ENCODE measurements at regions not wholly inside any gene's neighbourhood (a gene's known extent, or its start where the extent isn't known, plus 50 kb on each side); places are given as distances from the start of the nearest gene placed in this dataset.

- DNase-seq (ENCODE audit: extremely low read depth, low read depth): no peak
- TF ChIP-seq, protein P1, sequence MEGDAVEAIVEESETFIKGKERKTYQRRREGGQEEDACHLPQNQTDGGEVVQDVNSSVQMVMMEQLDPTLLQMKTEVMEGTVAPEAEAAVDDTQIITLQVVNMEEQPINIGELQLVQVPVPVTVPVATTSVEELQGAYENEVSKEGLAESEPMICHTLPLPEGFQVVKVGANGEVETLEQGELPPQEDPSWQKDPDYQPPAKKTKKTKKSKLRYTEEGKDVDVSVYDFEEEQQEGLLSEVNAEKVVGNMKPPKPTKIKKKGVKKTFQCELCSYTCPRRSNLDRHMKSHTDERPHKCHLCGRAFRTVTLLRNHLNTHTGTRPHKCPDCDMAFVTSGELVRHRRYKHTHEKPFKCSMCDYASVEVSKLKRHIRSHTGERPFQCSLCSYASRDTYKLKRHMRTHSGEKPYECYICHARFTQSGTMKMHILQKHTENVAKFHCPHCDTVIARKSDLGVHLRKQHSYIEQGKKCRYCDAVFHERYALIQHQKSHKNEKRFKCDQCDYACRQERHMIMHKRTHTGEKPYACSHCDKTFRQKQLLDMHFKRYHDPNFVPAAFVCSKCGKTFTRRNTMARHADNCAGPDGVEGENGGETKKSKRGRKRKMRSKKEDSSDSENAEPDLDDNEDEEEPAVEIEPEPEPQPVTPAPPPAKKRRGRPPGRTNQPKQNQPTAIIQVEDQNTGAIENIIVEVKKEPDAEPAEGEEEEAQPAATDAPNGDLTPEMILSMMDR (IDR thresholded peaks at IDR 0.05; ENCODE audit: low read depth, low read length): no peak
These were observed 70.5 kb upstream of the ITPRID2 start for GRCh38 chr2:181821049-181821448.

DNA sequence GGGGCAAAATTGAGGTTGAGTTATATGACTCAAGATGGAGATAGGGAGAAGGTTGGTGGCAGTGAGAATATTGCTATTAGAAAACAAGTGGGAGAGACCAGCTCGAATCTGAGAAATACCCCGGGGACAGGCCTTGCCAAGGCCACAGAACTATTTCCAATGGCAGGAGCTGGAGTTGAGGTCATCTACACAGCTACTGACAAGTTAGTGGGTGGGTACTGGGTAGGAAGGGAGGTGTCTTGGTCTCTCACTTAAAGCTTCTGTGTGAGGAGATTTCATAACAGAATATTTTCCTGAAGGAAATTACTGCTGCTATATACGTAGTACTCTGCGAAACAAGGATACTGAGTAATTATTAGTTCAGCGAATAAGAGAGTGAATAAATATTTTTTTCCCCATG is 69.4 kb upstream of the ITPRID2 start:
- TF ChIP-seq, protein P1 (IDR thresholded peaks at IDR 0.05; ENCODE audit: low read depth, low read length): no peak
- DNase-seq (ENCODE audit: extremely low read depth, low read depth): no peak

DNA sequence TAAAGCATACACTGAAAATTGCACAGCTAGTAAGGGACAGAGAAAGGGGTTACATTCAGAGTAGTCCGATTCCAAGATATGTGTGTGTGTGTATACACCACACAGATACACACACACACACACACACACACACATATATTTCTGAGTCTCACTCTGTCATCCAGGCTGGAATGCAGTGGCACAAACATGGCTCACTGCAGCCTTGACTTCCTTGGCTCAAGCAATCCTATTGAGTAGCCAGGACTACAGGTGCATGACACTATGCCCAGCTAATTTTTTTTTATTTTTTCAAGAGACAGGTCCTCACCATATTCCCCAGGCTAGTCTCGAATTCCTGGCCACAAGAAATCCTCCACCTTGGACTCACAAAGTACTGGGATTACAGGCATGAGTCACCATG is 68.1 kb upstream of the ITPRID2 start:
- TF ChIP-seq, protein P1 (IDR thresholded peaks at IDR 0.05; ENCODE audit: low read depth, low read length): no peak
- DNase-seq (ENCODE audit: extremely low read depth, low read depth): no peak

DNA sequence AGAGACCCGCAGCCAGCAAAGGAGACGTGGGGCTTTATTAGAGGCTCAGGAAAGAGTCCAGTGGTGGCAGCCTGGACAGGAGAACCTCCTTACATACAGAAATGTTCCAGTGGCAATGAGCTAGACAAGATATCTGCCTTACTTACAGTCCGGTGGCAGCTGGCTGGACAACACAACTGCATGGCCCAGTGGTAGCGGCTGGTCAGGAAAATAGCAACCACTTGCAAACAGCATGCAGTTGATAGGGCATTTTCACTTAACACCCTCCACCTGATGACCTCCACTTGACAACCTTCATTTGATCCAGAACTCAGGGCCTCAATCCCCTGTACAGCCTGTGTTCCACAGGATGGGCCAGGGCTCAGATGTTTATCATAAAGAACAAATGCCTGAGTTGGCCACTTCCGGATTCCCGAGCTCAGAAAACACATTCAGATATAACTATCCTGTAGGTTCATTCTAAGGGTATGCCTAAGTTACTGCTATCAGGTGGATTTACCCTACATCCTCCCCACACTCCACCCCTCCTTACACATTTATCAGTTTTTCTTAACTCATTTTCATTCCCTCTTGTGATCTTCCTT is 63.3 kb upstream of the ITPRID2 start:
- TF ChIP-seq, protein P1 (IDR thresholded peaks at IDR 0.05; ENCODE audit: low read depth, low read length): no peak
- no peak for DNase-seq (ENCODE audit: extremely low read depth, low read depth)

DNA sequence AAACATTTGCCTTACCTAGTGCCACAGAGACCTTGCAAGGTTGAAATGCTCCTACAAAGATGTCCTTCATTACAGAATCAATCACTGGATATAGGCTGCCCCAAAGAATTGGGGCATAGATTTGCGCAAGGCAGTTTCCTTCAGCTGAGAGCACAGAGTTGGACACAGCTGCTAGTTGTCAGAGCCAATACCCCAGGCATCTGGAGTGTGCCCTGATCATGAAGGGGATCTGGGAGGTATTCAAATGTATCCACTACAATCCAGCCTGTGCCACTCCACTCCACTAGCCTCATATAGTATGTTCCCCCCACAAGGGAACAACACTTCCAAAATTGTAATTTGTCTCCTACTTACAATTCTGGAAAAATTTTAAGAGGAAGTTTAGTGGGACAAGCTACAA is 62.3 kb upstream of the ITPRID2 start:
- TF ChIP-seq, protein P1 (IDR thresholded peaks at IDR 0.05; ENCODE audit: low read depth, low read length): no peak

GRCh38 chr2:181832015-181832414 is 59.5 kb upstream of the ITPRID2 start:
- TF ChIP-seq, protein P1 (IDR thresholded peaks at IDR 0.05; ENCODE audit: low read depth, low read length): no peak
- no peak for DNase-seq (ENCODE audit: extremely low read depth, low read depth)

More for the DNA sequence above, 62.3 kb upstream of the ITPRID2 start:
- DNase-seq (ENCODE audit: extremely low read depth, low read depth): no peak

GRCh38 chr2:181836583-181836982 is 54.9 kb upstream of the ITPRID2 start:
- no peak for DNase-seq (ENCODE audit: extremely low read depth, low read depth)
- TF ChIP-seq, protein P1 (IDR thresholded peaks at IDR 0.05; ENCODE audit: low read depth, low read length): no peak

Measured in AG09319 (cell line).